Astrocyte (in vitro differentiated cells and primary cell): ENCODE measurements at regions not wholly inside any gene's neighbourhood (a gene's known extent, or its start where the extent isn't known, plus 50 kb on each side); places are given as distances from the start of the nearest gene placed in this dataset.

Source experiments
- DNase-seq: peaks from one replicate; pipeline ENCODE4 v3.0.0-alpha.2; 2010; ENCODE audit warnings: low read depth
- FAIRE-seq: peaks from 2 replicates; lab custom pipeline; 2011; peaks lifted over from hg19 to GRCh38; lab: Jason Lieb, UNC
- H2AFZ ChIP-seq: 2 replicates; pipeline ENCODE4 v1.6.0; 2012; ENCODE audit warnings: low read depth, low read length, inconsistent platforms
- H3K27ac ChIP-seq: 2 replicates; pipeline ENCODE4 v1.5.1; 2011; ENCODE audit warnings: low read depth, low read length, inconsistent platforms
- H3K27me3 ChIP-seq: 2 replicates; pipeline ENCODE4 v1.6.0; 2011; ENCODE audit warnings: low read length, inconsistent platforms; ENCODE audit not compliant: insufficient read depth
- H3K36me3 ChIP-seq: 2 replicates; pipeline ENCODE4 v1.5.1; 2011; ENCODE audit warnings: low read length, inconsistent platforms; ENCODE audit not compliant: insufficient read depth
- H3K4me1 ChIP-seq: 2 replicates; pipeline ENCODE4 v1.5.1; 2011; ENCODE audit warnings: low read length, inconsistent platforms; ENCODE audit not compliant: insufficient read depth
- H3K4me2 ChIP-seq: 2 replicates; pipeline ENCODE4 v1.6.0; 2012; ENCODE audit warnings: low read length, inconsistent platforms
- H3K4me3 ChIP-seq: 2 replicates; pipeline ENCODE4 v1.5.1; 2011; ENCODE audit warnings: low read depth, mild to moderate bottlenecking, low read length, inconsistent platforms; ENCODE audit not compliant: insufficient read depth
- H3K79me2 ChIP-seq: 2 replicates; pipeline ENCODE4 v1.6.0; 2012; ENCODE audit warnings: mild to moderate bottlenecking, low read length, inconsistent platforms; ENCODE audit not compliant: insufficient read depth
- H3K9ac ChIP-seq: 2 replicates; pipeline ENCODE4 v1.6.0; 2012; ENCODE audit warnings: mild to moderate bottlenecking, low read length, inconsistent platforms
- H3K9me3 ChIP-seq: 2 replicates; pipeline ENCODE4 v1.5.1; 2012; ENCODE audit warnings: low read depth, mild to moderate bottlenecking, low read length, inconsistent platforms; ENCODE audit not compliant: insufficient read depth
- H4K20me1 ChIP-seq: 2 replicates; pipeline ENCODE4 v1.6.0; 2012; ENCODE audit warnings: low read length, inconsistent platforms; ENCODE audit not compliant: insufficient read depth
- H3K27ac Mint-ChIP-seq: one replicate; pipeline ENCODE4 v1.8.0; 2021; ENCODE audit warnings: mild to moderate bottlenecking, mixed read lengths; ENCODE audit not compliant: unreplicated experiment
- H3K27me3 Mint-ChIP-seq: one replicate; pipeline ENCODE4 v1.8.0; 2021; ENCODE audit warnings: low read depth, mixed read lengths; ENCODE audit not compliant: unreplicated experiment
- H3K36me3 Mint-ChIP-seq: one replicate; pipeline ENCODE4 v1.8.0; 2021; ENCODE audit warnings: low read depth, mixed read lengths; ENCODE audit not compliant: unreplicated experiment
- H3K4me1 Mint-ChIP-seq: one replicate; pipeline ENCODE4 v1.8.0; 2021; ENCODE audit warnings: low read depth, mixed read lengths; ENCODE audit not compliant: unreplicated experiment
- H3K4me3 Mint-ChIP-seq: one replicate; pipeline ENCODE4 v1.8.0; 2021; ENCODE audit warnings: mild to moderate bottlenecking, moderate library complexity, mixed read lengths; ENCODE audit not compliant: unreplicated experiment
- H3K9me3 Mint-ChIP-seq: one replicate; pipeline ENCODE4 v1.8.0; 2021; ENCODE audit warnings: mild to moderate bottlenecking, mixed read lengths; ENCODE audit not compliant: unreplicated experiment
- CTCF ChIP-seq: IDR thresholded peaks from 2 replicates; pipeline ENCODE4 v1.5.1; 2011; ENCODE audit warnings: low read depth, mild to moderate bottlenecking, inconsistent platforms, low read length, moderate library complexity; ENCODE audit not compliant: insufficient read depth
- EZH2 ChIP-seq: IDR thresholded peaks from 2 replicates; pipeline ENCODE4 v1.6.1; 2012; ENCODE audit warnings: mild to moderate bottlenecking, low read length, inconsistent platforms; ENCODE audit not compliant: insufficient read depth

GRCh38 chr6:19333936-19334335 lies 503.2 kb upstream of the ID4 start:
- Histone ChIP-seq H4K20me1 (no peaks in the 10 kb centered on the region), H3K27me3 (no peaks in the 10 kb centered on the region), H3K4me1 (peaks cover 4% of the 10 kb centered on the region), H3K27ac (peak overlapping the region; percentile 54), H2AFZ (no peak overlapping the region), H3K36me3 (no peaks in the 10 kb centered on the region), H3K9me3 (no peaks in the 10 kb centered on the region), H3K4me3 (no peak overlapping the region), H3K4me2 (peak overlapping the region; percentile 61), H3K79me2 (no peaks in the 10 kb centered on the region), H3K9ac (no peak overlapping the region)
- DNase-seq (peak; percentile 71), FAIRE-seq (no peak)
- H3K36me3 Mint-ChIP-seq, result no peaks in the 10 kb centered on the region
- no peaks in the 10 kb centered on the region for H3K27me3 Mint-ChIP-seq
- TF ChIP-seq CTCF (no peak), EZH2 (no peak)
- no peak overlapping the region for H3K27ac Mint-ChIP-seq
- H3K4me3 Mint-ChIP-seq, result no peak overlapping the region
- no peaks in the 10 kb centered on the region for H3K9me3 Mint-ChIP-seq
- peaks cover 3% of the 10 kb centered on the region for H3K4me1 Mint-ChIP-seq

GRCh38 chr6:19336579-19336978 lies 500.6 kb upstream of the ID4 start:
- no peak overlapping the region for H3K27ac Mint-ChIP-seq

More at GRCh38 chr6:19336579-19336978, 500.6 kb upstream of the ID4 start:
- Histone ChIP-seq H3K9ac (no peak overlapping the region), H3K4me2 (no peak overlapping the region), H3K79me2 (no peaks in the 10 kb centered on the region), H2AFZ (no peak overlapping the region), H3K27ac (no peak overlapping the region), H3K36me3 (no peaks in the 10 kb centered on the region), H3K27me3 (no peaks in the 10 kb centered on the region), H3K9me3 (no peaks in the 10 kb centered on the region), H3K4me1 (peaks cover 4% of the 10 kb centered on the region), H4K20me1 (no peaks in the 10 kb centered on the region), H3K4me3 (no peak overlapping the region)
- Mint-ChIP-seq H3K4me1 (peaks cover 3% of the 10 kb centered on the region), H3K27me3 (no peaks in the 10 kb centered on the region), H3K36me3 (no peaks in the 10 kb centered on the region), H3K9me3 (no peaks in the 10 kb centered on the region), H3K4me3 (no peak overlapping the region)
- no peak for DNase-seq
- TF ChIP-seq CTCF (no peak), EZH2 (no peak)
- no peak for FAIRE-seq
